ENCODE measurements at regions not wholly inside any gene's neighbourhood (a gene's known extent, or its start where the extent isn't known, plus 50 kb on each side); places are given as distances from the start of the nearest gene placed in this dataset.
"Not testable (repeated sequence)": the region's sequence is repeated elsewhere in the genome, so short reads cannot be mapped to it uniquely, and the experiment has no call there.

- TF ChIP-seq, protein P1, sequence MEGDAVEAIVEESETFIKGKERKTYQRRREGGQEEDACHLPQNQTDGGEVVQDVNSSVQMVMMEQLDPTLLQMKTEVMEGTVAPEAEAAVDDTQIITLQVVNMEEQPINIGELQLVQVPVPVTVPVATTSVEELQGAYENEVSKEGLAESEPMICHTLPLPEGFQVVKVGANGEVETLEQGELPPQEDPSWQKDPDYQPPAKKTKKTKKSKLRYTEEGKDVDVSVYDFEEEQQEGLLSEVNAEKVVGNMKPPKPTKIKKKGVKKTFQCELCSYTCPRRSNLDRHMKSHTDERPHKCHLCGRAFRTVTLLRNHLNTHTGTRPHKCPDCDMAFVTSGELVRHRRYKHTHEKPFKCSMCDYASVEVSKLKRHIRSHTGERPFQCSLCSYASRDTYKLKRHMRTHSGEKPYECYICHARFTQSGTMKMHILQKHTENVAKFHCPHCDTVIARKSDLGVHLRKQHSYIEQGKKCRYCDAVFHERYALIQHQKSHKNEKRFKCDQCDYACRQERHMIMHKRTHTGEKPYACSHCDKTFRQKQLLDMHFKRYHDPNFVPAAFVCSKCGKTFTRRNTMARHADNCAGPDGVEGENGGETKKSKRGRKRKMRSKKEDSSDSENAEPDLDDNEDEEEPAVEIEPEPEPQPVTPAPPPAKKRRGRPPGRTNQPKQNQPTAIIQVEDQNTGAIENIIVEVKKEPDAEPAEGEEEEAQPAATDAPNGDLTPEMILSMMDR (IDR thresholded peaks at IDR 0.05; ENCODE audit: low read depth, low read length, missing control alignments), result no peak
- DNase-seq (ENCODE audit: low read depth), result no peak
These were observed 363.5 kb downstream of the IGSF11 start for GRCh38 chr3:118671192-118671591.

DNA sequence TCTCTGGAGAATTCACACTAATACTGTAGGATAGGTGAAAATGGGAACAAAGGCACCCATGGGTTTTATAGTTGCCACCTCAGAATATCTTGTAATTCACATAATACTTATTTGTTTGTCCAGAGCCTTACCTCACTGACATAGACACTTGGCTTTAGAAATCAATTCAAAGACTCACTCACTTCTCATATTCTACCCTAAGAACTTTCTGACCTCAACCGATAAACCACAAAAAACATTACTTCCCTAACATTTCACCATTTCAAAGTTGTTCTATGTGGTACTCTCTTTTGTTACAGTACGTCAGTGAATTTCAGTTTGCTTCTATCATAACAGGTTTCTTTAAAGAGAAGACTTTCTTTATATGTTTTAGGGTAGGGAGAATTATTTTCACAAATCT, 359.3 kb downstream of the IGSF11 start:
- H3K4me3 ChIP-seq (ENCODE audit: low read depth, low read length), result no peak overlapping the region
- no peak for DNase-seq (ENCODE audit: low read depth)
- TF ChIP-seq, protein P1 (IDR thresholded peaks at IDR 0.05; ENCODE audit: low read depth, low read length, missing control alignments), result no peak

More at GRCh38 chr3:118671192-118671591, 363.5 kb downstream of the IGSF11 start:
- H3K4me3 ChIP-seq (ENCODE audit: low read depth, low read length), result no peak overlapping the region

DNA sequence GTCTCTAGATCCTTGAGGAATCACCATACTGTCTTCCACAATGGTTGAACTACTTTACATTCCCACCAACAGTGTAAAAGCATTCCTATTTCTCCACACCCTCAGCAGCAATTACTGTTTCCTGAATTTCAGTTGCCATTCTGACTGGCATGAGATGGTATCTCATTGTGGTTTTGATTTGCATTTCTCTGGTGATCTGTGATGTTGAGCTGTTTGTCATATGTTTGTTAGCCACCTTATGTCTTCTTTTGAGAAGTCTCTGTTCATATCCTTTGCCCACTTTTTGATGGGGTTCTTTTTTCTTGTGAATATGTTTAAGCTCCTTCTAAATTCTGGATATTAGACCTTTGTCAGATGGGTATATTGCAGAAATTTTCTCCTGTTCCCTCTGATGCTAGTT, 356.0 kb downstream of the IGSF11 start:
- DNase-seq (ENCODE audit: low read depth); H3K4me3 ChIP-seq (ENCODE audit: low read depth, low read length): not testable (repeated sequence)

DNA sequence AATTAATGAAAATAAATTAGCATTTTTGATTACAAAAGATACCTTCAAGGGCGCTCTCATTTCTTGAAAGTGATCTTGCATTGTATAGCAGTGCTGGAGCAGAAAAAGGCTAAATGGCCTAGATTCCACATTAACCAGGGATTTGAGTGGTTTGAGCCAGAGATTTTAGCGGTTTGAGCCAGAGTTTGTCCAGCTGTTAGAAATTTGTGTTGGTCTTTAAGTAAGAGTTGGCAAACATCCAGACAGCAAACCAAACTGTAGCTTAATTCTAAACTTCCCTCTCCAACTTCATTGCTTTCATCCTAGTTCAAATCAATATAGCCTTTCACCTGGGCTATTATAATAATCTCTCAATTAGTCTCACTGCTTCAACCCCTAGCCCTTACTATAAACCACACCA, 351.7 kb downstream of the IGSF11 start:
- H3K4me3 ChIP-seq (ENCODE audit: low read depth, low read length), result no peak overlapping the region
- TF ChIP-seq, protein P1 (IDR thresholded peaks at IDR 0.05; ENCODE audit: low read depth, low read length, missing control alignments), result no peak
- DNase-seq (ENCODE audit: low read depth), result no peak

GRCh38 chr3:118683636-118684035, 351.0 kb downstream of the IGSF11 start:
- TF ChIP-seq, protein P1 (IDR thresholded peaks at IDR 0.05; ENCODE audit: low read depth, low read length, missing control alignments), result no peak
- H3K4me3 ChIP-seq (ENCODE audit: low read depth, low read length), result no peak overlapping the region
- DNase-seq (ENCODE audit: low read depth), result no peak

GRCh38 chr3:118688396-118688884, 346.2 kb downstream of the IGSF11 start:
- H3K4me3 ChIP-seq (ENCODE audit: low read depth, low read length), result no peak overlapping the region
- DNase-seq (ENCODE audit: low read depth), result no peak
- TF ChIP-seq, protein P1 (IDR thresholded peaks at IDR 0.05; ENCODE audit: low read depth, low read length, missing control alignments), result no peak

GRCh38 chr3:118692416-118692815, 342.2 kb downstream of the IGSF11 start:
- DNase-seq (ENCODE audit: low read depth), result no peak
- TF ChIP-seq, protein P1 (IDR thresholded peaks at IDR 0.05; ENCODE audit: low read depth, low read length, missing control alignments), result no peak
- H3K4me3 ChIP-seq (ENCODE audit: low read depth, low read length), result no peak overlapping the region

Data from GM12864 (cell line).